ENCODE measurements at regions not wholly inside any gene's neighbourhood (a gene's known extent, or its start where the extent isn't known, plus 50 kb on each side); places are given as distances from the start of the nearest gene placed in this dataset.

DNA sequence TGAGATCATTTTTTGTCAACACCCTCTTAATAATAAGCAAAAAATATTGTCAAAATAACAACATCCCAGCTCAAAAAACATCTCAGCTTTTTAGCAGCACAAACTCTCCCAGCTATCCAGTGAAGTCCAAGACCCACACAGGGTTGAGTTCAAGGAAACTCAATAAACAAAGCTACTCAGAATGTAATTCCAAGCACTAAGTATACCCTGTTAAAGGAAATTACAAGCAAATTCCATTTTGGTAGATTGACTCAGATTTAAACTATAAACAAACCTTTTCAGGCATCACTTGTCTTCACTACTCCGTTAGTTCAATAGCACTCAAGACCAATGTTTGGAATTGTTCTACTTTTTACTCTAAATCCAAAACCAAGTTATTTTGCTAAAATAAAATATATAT lies 506.0 kb upstream of the INTU start:
- H3K4me1 Mint-ChIP-seq (ENCODE audit: low read depth in 2 of 2): no peaks in the 10 kb centered on the region
- H3K27ac Mint-ChIP-seq: no peak overlapping the region
- H3K27me3 Mint-ChIP-seq: no peaks in the 10 kb centered on the region
- H3K9me3 Mint-ChIP-seq: no peaks in the 10 kb centered on the region
- no peak for ATAC-seq
- DNase-seq (ENCODE audit: low spot score): no peak
- H3K36me3 Mint-ChIP-seq: no peaks in the 10 kb centered on the region
- H3K4me3 Mint-ChIP-seq: no peak overlapping the region

DNA sequence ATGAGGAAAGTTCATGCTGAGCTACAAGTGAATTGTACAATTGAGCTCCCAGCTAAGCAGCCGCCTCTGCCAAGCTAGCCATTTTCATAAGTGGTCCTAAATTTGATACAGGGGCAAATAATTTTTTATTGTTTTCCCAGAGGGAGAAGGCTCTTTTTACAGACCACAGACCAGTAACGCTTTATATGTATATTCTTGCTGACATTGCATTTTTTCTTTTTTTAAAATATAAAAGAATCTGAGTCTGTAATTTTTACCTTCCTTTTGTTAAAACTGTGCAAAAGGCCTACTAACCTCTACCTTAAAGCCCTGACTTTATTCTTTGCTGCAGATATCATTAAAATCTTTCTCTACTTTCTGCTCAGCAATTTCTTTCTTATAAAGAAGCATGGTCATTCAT lies 501.2 kb upstream of the INTU start:
- Mint-ChIP-seq H3K4me3 (no peak overlapping the region), H3K4me1 (ENCODE audit: low read depth in 2 of 2) (no peaks in the 10 kb centered on the region), H3K9me3 (no peaks in the 10 kb centered on the region), H3K27me3 (no peaks in the 10 kb centered on the region), H3K36me3 (no peaks in the 10 kb centered on the region), H3K27ac (no peak overlapping the region)
- no peak for ATAC-seq
- DNase-seq (ENCODE audit: low spot score): no peak

DNA sequence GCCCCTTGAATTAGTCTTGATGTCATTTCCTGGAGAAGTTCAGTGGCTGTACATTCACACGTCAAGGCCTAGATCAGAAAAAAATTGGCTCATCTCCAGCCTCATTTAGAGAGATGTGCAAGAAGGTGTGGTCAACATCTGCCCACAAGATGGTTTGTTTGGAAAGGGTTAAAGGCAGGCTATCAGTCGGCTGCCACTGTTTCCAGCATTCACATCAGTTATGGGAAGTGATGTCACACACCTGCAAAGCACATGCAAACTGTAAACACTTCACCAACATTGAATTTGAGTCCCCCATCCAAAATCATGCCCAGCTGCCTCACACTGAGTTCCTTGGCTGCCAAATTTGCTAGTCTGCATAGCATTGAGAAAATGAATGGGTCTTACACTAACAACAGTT lies 498.3 kb upstream of the INTU start:
- no peak for DNase-seq (ENCODE audit: low spot score)
- Mint-ChIP-seq H3K27ac (no peak overlapping the region), H3K4me1 (ENCODE audit: low read depth in 2 of 2) (no peaks in the 10 kb centered on the region), H3K4me3 (no peak overlapping the region), H3K27me3 (no peaks in the 10 kb centered on the region), H3K36me3 (no peaks in the 10 kb centered on the region), H3K9me3 (no peaks in the 10 kb centered on the region)
- ATAC-seq: no peak

DNA sequence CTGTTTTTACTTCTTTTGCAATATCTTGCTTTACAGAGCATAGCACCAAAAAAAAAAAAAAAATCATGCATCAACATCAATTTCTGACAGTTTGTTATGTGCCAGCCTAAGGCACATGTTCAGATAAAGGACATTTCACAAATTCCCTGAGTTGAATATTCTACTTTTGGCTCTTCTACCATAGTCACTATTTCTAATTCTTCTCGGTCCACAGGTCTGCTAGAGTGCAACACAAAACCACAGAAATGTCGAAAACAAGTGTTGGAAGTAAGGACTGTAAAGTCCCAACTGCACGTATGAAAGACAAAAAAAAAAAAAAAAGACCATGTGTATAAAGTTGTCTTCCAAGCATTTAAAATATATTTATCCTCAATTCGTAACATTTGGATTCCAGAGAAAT lies 494.2 kb upstream of the INTU start:
- no peaks in the 10 kb centered on the region for H3K4me1 Mint-ChIP-seq (ENCODE audit: low read depth in 2 of 2)

DNA sequence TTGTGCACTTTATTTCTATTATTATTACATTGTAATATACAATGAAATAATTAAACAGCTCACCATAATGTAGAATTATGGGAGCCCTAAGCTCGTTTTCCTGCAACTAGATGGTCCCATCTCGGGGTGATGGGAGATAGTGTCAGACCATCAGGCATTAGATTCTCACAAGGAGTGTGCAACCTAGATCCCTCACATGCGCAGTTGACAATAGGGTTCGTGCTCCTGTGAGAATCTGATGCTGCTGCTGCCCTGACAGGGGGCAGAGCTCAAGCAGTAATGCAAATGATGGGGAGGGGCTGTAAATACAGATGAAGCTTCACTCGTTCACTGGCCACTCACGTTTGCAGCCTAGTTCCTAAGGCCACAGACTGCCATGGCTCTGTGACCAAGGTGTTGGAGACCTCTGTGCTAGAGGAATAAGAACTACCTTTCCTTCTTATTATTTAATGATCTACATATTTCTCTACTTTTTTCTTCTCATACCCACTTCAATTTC lies 492.9 kb upstream of the INTU start:
- H3K9me3 Mint-ChIP-seq: peaks cover 7% of the 10 kb centered on the region
- H3K27me3 Mint-ChIP-seq: no peaks in the 10 kb centered on the region
- no peak for DNase-seq (ENCODE audit: low spot score)
- ATAC-seq: no peak
- H3K4me1 Mint-ChIP-seq (ENCODE audit: low read depth in 2 of 2): no peaks in the 10 kb centered on the region
- no peak overlapping the region for H3K27ac Mint-ChIP-seq
- no peak overlapping the region for H3K4me3 Mint-ChIP-seq
- no peaks in the 10 kb centered on the region for H3K36me3 Mint-ChIP-seq

More for the DNA sequence above, 494.2 kb upstream of the INTU start:
- Mint-ChIP-seq H3K4me3 (no peak overlapping the region), H3K36me3 (no peaks in the 10 kb centered on the region), H3K27ac (no peak overlapping the region), H3K27me3 (no peaks in the 10 kb centered on the region), H3K9me3 (peaks cover 7% of the 10 kb centered on the region)
- no peak for ATAC-seq
- no peak for DNase-seq (ENCODE audit: low spot score)

DNA sequence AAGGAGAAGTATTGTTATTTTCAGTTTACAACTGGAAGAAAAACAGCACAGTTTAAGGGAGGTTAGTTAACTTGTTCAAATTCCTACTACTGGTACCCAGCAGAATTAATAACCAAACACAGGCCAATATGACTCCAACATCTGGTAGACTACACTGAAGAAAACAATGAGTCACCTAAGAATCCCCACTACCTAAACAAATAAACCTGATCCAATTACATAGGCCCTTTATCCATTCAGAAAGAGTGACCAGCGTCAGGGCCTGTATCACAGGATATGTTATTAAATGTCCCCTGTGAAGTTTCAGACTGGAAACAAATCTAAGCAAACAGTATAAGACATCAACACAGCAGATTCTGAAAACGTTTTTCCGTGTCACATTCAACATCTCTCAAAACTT lies 492.5 kb upstream of the INTU start:
- H3K36me3 Mint-ChIP-seq: no peaks in the 10 kb centered on the region
- H3K27ac Mint-ChIP-seq: no peak overlapping the region
- H3K4me1 Mint-ChIP-seq (ENCODE audit: low read depth in 2 of 2): no peaks in the 10 kb centered on the region
- H3K4me3 Mint-ChIP-seq: no peak overlapping the region
- DNase-seq (ENCODE audit: low spot score): no peak
- no peaks in the 10 kb centered on the region for H3K27me3 Mint-ChIP-seq
- H3K9me3 Mint-ChIP-seq: peaks cover 7% of the 10 kb centered on the region
- ATAC-seq: no peak

DNA sequence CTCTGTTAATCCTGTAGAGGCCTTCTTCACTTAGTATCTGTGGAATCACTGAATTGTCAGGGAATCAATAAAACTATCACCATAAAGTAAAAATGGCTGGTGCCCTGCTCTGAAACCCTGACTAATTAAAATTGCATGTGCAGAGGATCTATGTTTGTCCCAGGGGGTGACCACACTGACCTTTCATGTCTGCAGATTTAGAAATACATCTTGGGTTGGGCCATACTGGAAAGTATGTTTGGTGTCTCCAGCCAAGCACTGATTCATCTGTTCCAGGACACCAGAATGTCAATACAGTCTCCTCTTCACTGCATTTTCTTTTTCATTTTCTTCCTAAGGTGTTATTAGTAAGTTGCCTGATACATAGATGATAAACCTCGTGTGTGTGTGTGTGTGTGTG lies 490.9 kb upstream of the INTU start:
- Mint-ChIP-seq H3K4me3 (no peak overlapping the region), H3K4me1 (ENCODE audit: low read depth in 2 of 2) (no peaks in the 10 kb centered on the region), H3K27me3 (no peaks in the 10 kb centered on the region), H3K9me3 (peaks cover 15% of the 10 kb centered on the region), H3K27ac (no peak overlapping the region), H3K36me3 (no peaks in the 10 kb centered on the region)
- DNase-seq (ENCODE audit: low spot score) (no peak), ATAC-seq (no peak)

DNA sequence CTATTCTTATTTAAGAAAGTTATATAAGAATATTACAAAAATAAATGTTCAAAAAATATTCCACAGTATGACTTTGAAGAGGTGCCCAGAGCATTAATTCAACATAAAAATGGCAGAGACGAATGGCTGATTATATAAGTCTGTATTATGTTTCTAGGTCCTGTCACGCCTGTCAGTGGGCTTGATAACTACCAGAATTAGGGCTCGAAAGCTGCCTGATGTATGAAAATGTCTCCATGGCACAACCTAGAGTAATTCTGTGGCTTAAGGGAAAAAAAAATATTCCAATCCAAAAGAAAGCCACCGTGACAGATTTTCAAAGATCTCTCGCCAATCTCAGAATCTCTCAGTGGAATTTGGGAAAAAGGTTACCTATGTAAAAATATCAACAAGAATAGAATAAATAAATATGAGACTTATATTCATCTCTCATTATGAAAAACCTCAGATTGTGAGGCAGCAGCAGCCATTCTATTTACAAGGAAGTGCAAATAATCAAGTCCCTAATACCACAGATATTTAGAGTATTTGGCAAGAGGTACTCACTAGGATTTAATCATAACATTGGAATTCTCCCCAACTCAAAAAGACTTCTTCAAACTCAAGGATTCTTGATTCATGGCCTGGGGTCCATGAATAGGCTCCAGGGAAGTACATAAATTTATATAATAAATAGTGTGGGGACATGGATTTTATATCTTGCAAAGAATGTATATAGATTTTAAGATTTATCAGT lies 489.1 kb upstream of the INTU start:
- no peak overlapping the region for H3K4me3 Mint-ChIP-seq
- no peaks in the 10 kb centered on the region for H3K36me3 Mint-ChIP-seq

DNA sequence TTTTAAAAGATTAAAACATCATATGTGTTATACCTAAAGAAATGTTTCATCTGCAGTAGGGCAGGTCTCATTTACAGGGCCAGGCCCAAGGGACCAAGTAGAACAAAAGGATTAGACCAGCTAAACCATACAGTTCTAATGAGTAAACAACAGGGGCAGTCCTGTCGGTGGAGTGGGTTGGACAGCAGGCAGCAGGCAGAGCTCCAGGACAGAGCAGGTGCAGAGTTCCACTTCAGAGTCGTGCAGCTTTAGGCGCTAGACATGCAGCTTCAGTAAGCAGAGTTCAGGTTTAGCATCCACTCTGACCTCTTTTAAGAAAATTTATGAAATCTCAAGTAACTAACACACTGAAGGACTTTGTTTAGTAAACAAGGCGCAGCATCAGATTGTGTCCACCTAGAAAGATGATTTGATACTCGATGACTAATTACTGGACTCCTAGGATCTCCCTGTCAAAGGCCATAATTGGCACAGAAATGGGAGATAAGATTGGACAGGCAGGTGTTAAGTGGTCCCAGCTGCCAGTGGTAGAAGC lies 487.7 kb upstream of the INTU start:
- ATAC-seq (no peak), DNase-seq (ENCODE audit: low spot score) (no peak)
- H3K9me3 Mint-ChIP-seq: peaks cover 25% of the 10 kb centered on the region
- no peaks in the 10 kb centered on the region for H3K4me1 Mint-ChIP-seq (ENCODE audit: low read depth in 2 of 2)
- H3K27ac Mint-ChIP-seq: no peak overlapping the region
- no peaks in the 10 kb centered on the region for H3K27me3 Mint-ChIP-seq
- no peaks in the 10 kb centered on the region for H3K36me3 Mint-ChIP-seq
- H3K4me3 Mint-ChIP-seq: no peak overlapping the region

More for the DNA sequence above, 489.1 kb upstream of the INTU start:
- no peaks in the 10 kb centered on the region for H3K27me3 Mint-ChIP-seq
- no peaks in the 10 kb centered on the region for H3K4me1 Mint-ChIP-seq (ENCODE audit: low read depth in 2 of 2)
- no peak overlapping the region for H3K27ac Mint-ChIP-seq
- ATAC-seq: no peak
- DNase-seq (ENCODE audit: low spot score): no peak
- peaks cover 17% of the 10 kb centered on the region for H3K9me3 Mint-ChIP-seq

DNA sequence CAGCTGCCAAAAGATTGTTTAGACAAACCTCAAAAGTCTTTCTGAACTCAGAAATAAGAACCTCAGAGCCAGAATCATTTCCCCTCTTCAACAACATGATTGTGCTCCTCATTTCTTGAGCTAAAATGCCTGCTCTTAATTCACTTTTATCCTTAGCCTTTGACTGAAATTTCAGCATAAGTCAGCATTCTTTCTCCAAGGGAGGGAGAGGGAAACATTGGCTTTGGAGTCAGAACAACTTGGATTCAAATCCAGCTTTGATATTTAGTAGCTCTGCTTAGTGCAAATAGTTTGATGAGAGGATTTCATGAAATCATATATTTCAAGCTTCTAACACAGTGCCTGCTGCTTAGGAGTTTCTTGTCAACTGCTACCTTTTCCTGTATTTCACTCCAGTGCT lies 484.6 kb upstream of the INTU start:
- no peak overlapping the region for H3K27ac Mint-ChIP-seq
- no peaks in the 10 kb centered on the region for H3K4me1 Mint-ChIP-seq (ENCODE audit: low read depth in 2 of 2)
- DNase-seq (ENCODE audit: low spot score) (no peak), ATAC-seq (no peak)
- no peaks in the 10 kb centered on the region for H3K36me3 Mint-ChIP-seq
- H3K4me3 Mint-ChIP-seq: no peak overlapping the region
- H3K27me3 Mint-ChIP-seq: no peaks in the 10 kb centered on the region
- peaks cover 18% of the 10 kb centered on the region for H3K9me3 Mint-ChIP-seq

DNA sequence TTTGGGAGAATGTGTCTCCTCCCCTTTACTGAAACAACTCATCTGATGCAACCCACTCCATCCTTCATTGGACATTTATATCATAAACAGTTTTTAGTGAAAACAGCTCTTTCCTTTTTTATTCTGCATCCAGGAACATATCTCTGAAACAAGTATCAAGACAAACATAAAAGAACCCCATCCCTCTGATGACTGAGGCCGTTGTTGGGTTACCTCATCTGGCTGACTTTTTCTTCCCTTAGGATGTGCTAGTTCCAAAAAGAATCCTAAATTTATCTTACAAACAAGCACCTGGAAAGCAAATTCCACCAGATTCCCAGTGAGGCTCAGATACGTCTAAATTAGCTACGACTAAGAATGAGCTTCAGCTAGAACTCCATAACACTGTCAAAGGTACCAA lies 483.7 kb upstream of the INTU start:
- Mint-ChIP-seq H3K36me3 (no peaks in the 10 kb centered on the region), H3K4me3 (no peak overlapping the region), H3K27ac (no peak overlapping the region), H3K9me3 (peaks cover 18% of the 10 kb centered on the region), H3K27me3 (no peaks in the 10 kb centered on the region), H3K4me1 (ENCODE audit: low read depth in 2 of 2) (no peaks in the 10 kb centered on the region)
- no peak for DNase-seq (ENCODE audit: low spot score)
- ATAC-seq: no peak

DNA sequence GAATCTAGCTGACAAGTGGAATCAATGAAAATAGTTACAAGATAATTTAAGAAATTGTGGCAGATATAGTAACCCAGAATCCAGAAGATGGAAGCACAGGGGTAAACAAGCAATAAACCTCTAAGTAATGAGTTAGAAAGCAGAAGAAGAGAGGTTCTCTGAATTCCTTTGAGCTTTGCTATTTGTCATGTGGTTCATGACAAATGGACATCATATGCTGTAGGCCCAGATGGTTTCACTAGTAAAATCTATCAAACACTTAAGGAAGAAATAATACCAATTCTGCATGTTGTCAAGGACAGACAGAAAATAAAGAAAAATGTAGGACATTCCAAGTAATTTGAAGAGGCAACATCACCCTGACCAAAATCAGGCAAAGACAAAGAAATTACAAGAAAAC lies 480.8 kb upstream of the INTU start:
- H3K27me3 Mint-ChIP-seq: no peaks in the 10 kb centered on the region
- ATAC-seq (no peak), DNase-seq (ENCODE audit: low spot score) (no peak)
- H3K27ac Mint-ChIP-seq: no peak overlapping the region
- peaks cover 10% of the 10 kb centered on the region for H3K9me3 Mint-ChIP-seq
- H3K4me1 Mint-ChIP-seq (ENCODE audit: low read depth in 2 of 2): no peaks in the 10 kb centered on the region
- no peaks in the 10 kb centered on the region for H3K36me3 Mint-ChIP-seq
- no peak overlapping the region for H3K4me3 Mint-ChIP-seq

DNA sequence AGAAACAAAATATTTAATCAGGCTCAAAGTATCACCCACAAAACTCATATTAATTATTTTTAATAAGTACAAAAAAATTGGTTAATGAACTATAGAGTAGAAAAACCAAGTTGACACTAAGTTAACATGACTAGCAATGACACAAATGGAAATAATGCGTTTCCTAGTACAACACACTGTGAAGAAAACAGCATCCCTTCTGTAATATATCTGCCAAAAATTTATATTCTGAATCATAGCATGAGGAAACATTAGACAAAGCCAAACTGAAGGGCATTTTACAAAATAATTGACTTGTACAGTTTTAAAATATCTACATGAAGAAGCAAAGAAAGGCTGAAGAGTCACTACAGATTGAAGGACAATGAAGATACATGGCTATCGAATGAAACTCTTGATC lies 477.6 kb upstream of the INTU start:
- no peak for DNase-seq (ENCODE audit: low spot score)
- Mint-ChIP-seq H3K36me3 (no peaks in the 10 kb centered on the region), H3K4me3 (no peak overlapping the region), H3K27ac (no peak overlapping the region), H3K9me3 (no peaks in the 10 kb centered on the region), H3K27me3 (no peaks in the 10 kb centered on the region), H3K4me1 (ENCODE audit: low read depth in 2 of 2) (no peaks in the 10 kb centered on the region)
- ATAC-seq: no peak

DNA sequence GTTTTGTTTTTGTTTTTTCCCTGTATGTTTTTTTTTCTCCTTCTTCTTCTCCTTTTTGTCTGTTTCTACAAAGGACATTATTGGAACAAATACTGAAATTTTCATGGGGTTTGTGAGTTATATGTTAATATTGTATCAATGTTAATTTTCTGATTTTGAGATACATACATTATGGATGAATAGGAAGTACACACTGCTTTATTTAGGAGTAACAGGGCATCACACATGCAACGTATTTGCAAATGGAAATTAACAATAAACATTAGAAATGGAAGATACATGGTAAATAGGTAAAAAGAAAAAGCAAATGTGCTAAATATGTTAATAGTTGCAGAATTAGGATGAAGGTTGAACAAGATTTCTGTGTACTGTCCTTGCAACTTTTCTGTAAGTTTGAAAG lies 477.2 kb upstream of the INTU start:
- H3K4me1 Mint-ChIP-seq (ENCODE audit: low read depth in 2 of 2): no peaks in the 10 kb centered on the region
- H3K27ac Mint-ChIP-seq: no peak overlapping the region
- no peaks in the 10 kb centered on the region for H3K27me3 Mint-ChIP-seq
- H3K9me3 Mint-ChIP-seq: no peaks in the 10 kb centered on the region
- no peak for DNase-seq (ENCODE audit: low spot score)
- no peaks in the 10 kb centered on the region for H3K36me3 Mint-ChIP-seq
- ATAC-seq: no peak
- H3K4me3 Mint-ChIP-seq: no peak overlapping the region

DNA sequence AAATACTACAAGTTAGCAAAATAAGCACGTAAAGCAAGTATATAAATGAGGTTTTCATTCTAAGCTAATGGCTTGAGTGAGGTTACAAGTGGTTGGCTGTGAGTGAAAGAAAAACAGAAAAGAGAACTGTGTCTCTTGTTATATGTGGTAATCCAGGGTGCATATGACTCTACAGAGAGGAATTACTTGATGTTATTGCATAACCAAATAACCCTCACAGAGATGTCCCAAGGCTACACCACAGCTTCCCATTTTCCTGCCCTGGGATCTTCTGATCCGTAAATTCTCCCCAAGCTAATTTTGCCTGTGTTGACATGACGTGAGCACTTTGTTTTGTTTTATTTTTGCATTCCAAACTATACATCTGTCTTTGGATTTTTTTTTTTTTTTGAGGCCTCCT lies 470.0 kb upstream of the INTU start:
- Mint-ChIP-seq H3K36me3 (no peaks in the 10 kb centered on the region), H3K4me1 (ENCODE audit: low read depth in 2 of 2) (no peaks in the 10 kb centered on the region), H3K4me3 (no peak overlapping the region), H3K27me3 (no peaks in the 10 kb centered on the region), H3K27ac (no peak overlapping the region), H3K9me3 (peaks cover 15% of the 10 kb centered on the region)
- ATAC-seq (no peak), DNase-seq (ENCODE audit: low spot score) (no peak)

All from natural killer cell treated with Interleukin-12 subunit alpha and Interleukin-12 subunit beta and Interleukin-15 and Interleukin-18, amount 100 ng/mL, for 72 hours (primary cell).